H1 (cell line): ENCODE measurements at regions not wholly inside any gene's neighbourhood (a gene's known extent, or its start where the extent isn't known, plus 50 kb on each side); places are given as distances from the start of the nearest gene placed in this dataset.

Experiments used
- CBX8 ChIP-seq: fragments of 300-800, 300-1000 bp; sonication (generic); IDR thresholded peaks from 2 replicates; pipeline ENCODE4 v1.7.1; 2016; ENCODE audit warnings: low read depth, low read length, borderline replicate concordance
- CHD2 ChIP-seq: IDR thresholded peaks from 2 replicates; pipeline ENCODE4 v1.6.1; 2012; ENCODE audit warnings: low read length, improper control_type of control experiment
- CTCF ChIP-seq, 3 experiments: IDR thresholded peaks; 1 replicate in 2 of 3; 2 replicates in 1 of 3; pipeline versions ENCODE4 v1.5.1 to v1.6.1; 2011; ENCODE audit warnings: low read length in 3 of 3, mild to moderate bottlenecking in 3 of 3, inconsistent platforms in 2 of 3, low read depth in 1 of 3, moderate library complexity in 1 of 3; ENCODE audit not compliant: insufficient read depth in 1 of 3; ENCODE audit errors: control extremely low read depth in 1 of 3
- EP300 ChIP-seq, 2 experiments: IDR thresholded peaks; 1 replicate in 1 of 2; 2 replicates in 1 of 2; pipeline ENCODE4 v1.6.1; 2011 to 2012; ENCODE audit warnings: low read depth in 2 of 2, low read length in 2 of 2, mild to moderate bottlenecking in 2 of 2, borderline replicate concordance in 1 of 2, inconsistent platforms in 1 of 2, moderate library complexity in 1 of 2
- GABPA ChIP-seq: IDR thresholded peaks from 2 replicates; pipeline ENCODE4 v1.6.1; 2011; ENCODE audit warnings: mild to moderate bottlenecking, low read length, moderate library complexity, borderline replicate concordance; ENCODE audit not compliant: insufficient read depth
- NANOG ChIP-seq: IDR thresholded peaks from 2 replicates; pipeline ENCODE4 v1.6.1; 2011; ENCODE audit warnings: low read length, low read depth, mild to moderate bottlenecking, inconsistent platforms; ENCODE audit not compliant: insufficient read depth, poor library complexity, severe bottlenecking
- POLR2AphosphoS5 ChIP-seq: IDR thresholded peaks from 2 replicates; pipeline ENCODE4 v1.6.1; 2011; ENCODE audit warnings: low read depth, low read length
- RFX5 ChIP-seq: IDR thresholded peaks from 2 replicates; pipeline ENCODE4 v1.6.1; 2011; ENCODE audit warnings: low read depth, low read length, improper control_type of control experiment, borderline replicate concordance
- SUZ12 ChIP-seq: fragments of 200-600 bp; sonication (generic); IDR thresholded peaks from 2 replicates; pipeline ENCODE4 v1.6.1; 2012; ENCODE audit warnings: mild to moderate bottlenecking, inconsistent platforms, low read length, moderate library complexity, mixed read lengths
- TEAD4 ChIP-seq: IDR thresholded peaks from 2 replicates; pipeline ENCODE4 v1.6.1; 2012; ENCODE audit warnings: low read depth, low read length, inconsistent platforms, mixed read lengths

- no peak for TF ChIP-seq CTCF (IDR thresholded peaks at IDR 0.05; ENCODE audit: control extremely low read depth in 1 of 3, insufficient read depth in 1 of 3, low read depth in 1 of 3, low read length in 3 of 3)
- TF ChIP-seq NANOG, result no peak
- no peak for TF ChIP-seq EP300 (IDR thresholded peaks at IDR 0.05; ENCODE audit: borderline replicate concordance in 1 of 2, low read depth in 2 of 2, low read length in 2 of 2)
- no peak for TF ChIP-seq CHD2
- TF ChIP-seq CBX8, result no peak
- no peak for TF ChIP-seq TEAD4
- TF ChIP-seq RFX5, result no peak
- TF ChIP-seq SUZ12, result no peak
- no peak for TF ChIP-seq GABPA
- TF ChIP-seq POLR2AphosphoS5, result no peak
Observed at GRCh38 chr9:88308831-88309560, 79.2 kb upstream of the SPIN1 start.
